ENCODE measurements at regions not wholly inside any gene's neighbourhood (a gene's known extent, or its start where the extent isn't known, plus 50 kb on each side); places are given as distances from the start of the nearest gene placed in this dataset.

GRCh38 chr6:50442531-50443040 lies 270.7 kb upstream of the TFAP2D start:
- no TSS peak for BruUV-seq (replicated peaks)

GRCh38 chr6:50443144-50443543 lies 270.2 kb upstream of the TFAP2D start:
- ATAC-seq: no peak
- in situ Hi-C loops (cut with HindIII; ENCODE audit: low pct_unique_long_range_greater_than_20kb, low sequenced_read_pairs): no loop called here
- no TSS peak for BruUV-seq (replicated peaks)
- intact Hi-C loops (cut with micrococcal nuclease; ENCODE audit: unreplicated experiment): no loop called here
- no peak for DNase-seq (ENCODE audit: low read depth, low spot score)
- no peaks in the 10 kb centered on the region for H3K4me1 ChIP-seq (ENCODE audit: control insufficient read depth, insufficient read depth, low read length)
- ChIA-PET CTCF (no interaction called here), POLR2A (no interaction called here)
- no peak overlapping the region for H3K27ac ChIP-seq (ENCODE audit: low read length)
- TF ChIP-seq CTCF (IDR thresholded peaks at IDR 0.05): no peak
- TF ChIP-seq REST (IDR thresholded peaks at IDR 0.05; ENCODE audit: insufficient read depth in 1 of 2, low read depth in 2 of 2, low read length in 1 of 2): no peak
- no peak for TF ChIP-seq POLR2AphosphoS5 (IDR thresholded peaks at IDR 0.05; ENCODE audit: low read depth, low read length)
- no peak for TF ChIP-seq SIN3A (IDR thresholded peaks at IDR 0.05; ENCODE audit: borderline replicate concordance, insufficient read depth, low read depth, low read length)
- no peak for TF ChIP-seq TCF7L2 (IDR thresholded peaks at IDR 0.05; ENCODE audit: low read depth, low read length)
- no peaks in the 10 kb centered on the region for H3K9me3 ChIP-seq (ENCODE audit: control insufficient read depth, insufficient read depth, low read depth, low read length)
- no peak overlapping the region for H3K4me3 ChIP-seq (ENCODE audit: low read depth in 2 of 2, low read length in 2 of 2)
- no peaks in the 10 kb centered on the region for H3K27me3 ChIP-seq (ENCODE audit: control insufficient read depth, insufficient read depth, low read length)
- no peaks in the 10 kb centered on the region for H3K36me3 ChIP-seq (ENCODE audit: control insufficient read depth, insufficient read depth, low read length)

More at GRCh38 chr6:50442531-50443040, 270.7 kb upstream of the TFAP2D start:
- Histone ChIP-seq H3K36me3 (ENCODE audit: control insufficient read depth, insufficient read depth, low read length) (no peaks in the 10 kb centered on the region), H3K9me3 (ENCODE audit: control insufficient read depth, insufficient read depth, low read depth, low read length) (no peaks in the 10 kb centered on the region), H3K27ac (ENCODE audit: low read length) (no peak overlapping the region), H3K27me3 (ENCODE audit: control insufficient read depth, insufficient read depth, low read length) (no peaks in the 10 kb centered on the region), H3K4me3 (ENCODE audit: low read depth in 2 of 2, low read length in 2 of 2) (no peak overlapping the region), H3K4me1 (ENCODE audit: control insufficient read depth, insufficient read depth, low read length) (no peaks in the 10 kb centered on the region)
- POLR2A ChIA-PET: no interaction called here
- DNase-seq (ENCODE audit: low read depth, low spot score) (no peak), ATAC-seq (no peak)
- TF ChIP-seq SIN3A (IDR thresholded peaks at IDR 0.05; ENCODE audit: borderline replicate concordance, insufficient read depth, low read depth, low read length): no peak
- TF ChIP-seq CTCF (IDR thresholded peaks at IDR 0.05): no peak
- TF ChIP-seq TCF7L2 (IDR thresholded peaks at IDR 0.05; ENCODE audit: low read depth, low read length): no peak
- no peak for TF ChIP-seq REST (IDR thresholded peaks at IDR 0.05; ENCODE audit: insufficient read depth in 1 of 2, low read depth in 2 of 2, low read length in 1 of 2)
- no peak for TF ChIP-seq POLR2AphosphoS5 (IDR thresholded peaks at IDR 0.05; ENCODE audit: low read depth, low read length)
- intact Hi-C loops (cut with micrococcal nuclease; ENCODE audit: unreplicated experiment) (no loop called here), in situ Hi-C loops (cut with HindIII; ENCODE audit: low pct_unique_long_range_greater_than_20kb, low sequenced_read_pairs) (no loop called here)
- CTCF ChIA-PET: no interaction called here
